ENCODE measurements at regions not wholly inside any gene's neighbourhood (a gene's known extent, or its start where the extent isn't known, plus 50 kb on each side); places are given as distances from the start of the nearest gene placed in this dataset.

- no peaks in the 10 kb centered on the region for H3K4me1 ChIP-seq (ENCODE audit: insufficient read depth)
- no peak overlapping the region for H3K4me3 ChIP-seq (ENCODE audit: low read depth, low read length)
- no peak overlapping the region for H3K27ac ChIP-seq (ENCODE audit: low read depth)
- H3K36me3 ChIP-seq (ENCODE audit: insufficient read depth) = no peaks in the 10 kb centered on the region
- DNase-seq (ENCODE audit: extremely low spot score) = no peak
- 77% methylated on average over 13 of the region's 13 CpGs for WGBS
Measured at GRCh38 chr16:50437769-50438437, 69.1 kb upstream of the BRD7 start.

DNA sequence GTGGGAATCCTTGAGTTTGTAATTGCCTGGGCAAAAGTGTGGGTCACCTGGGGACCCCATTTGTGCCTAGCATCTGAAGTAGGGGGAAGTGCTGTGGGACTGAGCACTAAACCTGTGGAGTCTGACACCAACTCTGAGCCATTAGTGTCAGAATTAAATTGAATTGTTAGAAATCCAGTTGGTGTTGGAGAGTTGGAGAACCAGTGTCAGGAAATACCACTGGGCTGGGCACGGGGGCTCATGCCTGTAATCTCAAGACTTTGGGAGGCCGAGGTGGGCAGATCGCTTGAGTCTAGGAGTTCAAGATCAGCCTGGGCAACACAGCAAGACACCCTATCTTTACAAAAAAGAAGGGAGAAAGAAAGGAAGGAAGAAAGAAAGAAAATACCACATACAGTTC is 67.5 kb upstream of the BRD7 start:
- no peak overlapping the region for H3K27ac ChIP-seq (ENCODE audit: low read depth)
- 89% methylated on average over 3 of the region's 3 CpGs for WGBS

DNA sequence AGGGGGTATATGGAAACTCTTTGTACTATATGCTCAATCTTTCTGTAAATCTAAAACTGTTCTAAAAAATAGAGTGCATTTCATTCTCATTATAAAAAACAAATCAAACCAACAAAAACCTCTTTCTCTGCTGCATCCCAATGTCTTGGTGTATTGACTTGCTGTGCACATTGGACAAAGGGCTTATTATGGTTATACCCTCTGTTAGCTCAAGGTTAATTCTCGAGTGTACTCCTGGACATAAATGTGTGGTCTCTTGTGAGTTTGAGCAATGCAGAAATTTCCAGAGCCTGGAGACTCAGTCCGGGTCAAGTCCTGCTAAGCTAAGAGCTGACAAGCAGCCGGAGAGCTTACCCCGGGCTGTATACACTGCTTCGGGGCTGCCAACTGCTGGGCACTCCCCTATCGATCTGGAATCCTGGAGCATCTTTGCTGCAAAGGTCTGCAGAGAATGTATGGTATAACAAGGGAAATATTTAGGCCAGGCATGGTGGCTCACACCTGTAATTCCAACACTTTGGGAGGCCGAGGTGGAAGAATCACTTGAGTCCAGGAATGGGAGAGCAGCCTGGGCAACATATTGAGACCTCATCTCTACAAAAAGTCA is 66.2 kb upstream of the BRD7 start:
- Histone ChIP-seq H3K36me3 (ENCODE audit: insufficient read depth) (no peaks in the 10 kb centered on the region), H3K4me3 (ENCODE audit: low read depth, low read length) (no peak overlapping the region), H3K27ac (ENCODE audit: low read depth) (no peak overlapping the region), H3K4me1 (ENCODE audit: insufficient read depth) (no peaks in the 10 kb centered on the region)
- 82% methylated on average over 7 of the region's 7 CpGs for WGBS
- DNase-seq (ENCODE audit: extremely low spot score) = no peak

More for the DNA sequence above, 67.5 kb upstream of the BRD7 start:
- no peaks in the 10 kb centered on the region for H3K36me3 ChIP-seq (ENCODE audit: insufficient read depth)
- H3K4me1 ChIP-seq (ENCODE audit: insufficient read depth) = no peaks in the 10 kb centered on the region
- no peak for DNase-seq (ENCODE audit: extremely low spot score)
- no peak overlapping the region for H3K4me3 ChIP-seq (ENCODE audit: low read depth, low read length)

GRCh38 chr16:50430076-50430475 is 61.3 kb upstream of the BRD7 start:
- no peak overlapping the region for H3K27ac ChIP-seq (ENCODE audit: low read depth)
- no peaks in the 10 kb centered on the region for H3K36me3 ChIP-seq (ENCODE audit: insufficient read depth)
- no peak for DNase-seq (ENCODE audit: extremely low spot score)
- WGBS = 74% methylated on average over 3 of the region's 3 CpGs
- H3K4me1 ChIP-seq (ENCODE audit: insufficient read depth) = no peaks in the 10 kb centered on the region
- no peak overlapping the region for H3K4me3 ChIP-seq (ENCODE audit: low read depth, low read length)

GRCh38 chr16:50428742-50429141 is 60.0 kb upstream of the BRD7 start:
- no peak overlapping the region for H3K27ac ChIP-seq (ENCODE audit: low read depth)
- H3K36me3 ChIP-seq (ENCODE audit: insufficient read depth) = no peaks in the 10 kb centered on the region
- DNase-seq (ENCODE audit: extremely low spot score) = no peak
- H3K4me3 ChIP-seq (ENCODE audit: low read depth, low read length) = no peak overlapping the region
- no peaks in the 10 kb centered on the region for H3K4me1 ChIP-seq (ENCODE audit: insufficient read depth)

GRCh38 chr16:50428116-50428515 is 59.3 kb upstream of the BRD7 start:
- no peaks in the 10 kb centered on the region for H3K4me1 ChIP-seq (ENCODE audit: insufficient read depth)
- H3K36me3 ChIP-seq (ENCODE audit: insufficient read depth) = no peaks in the 10 kb centered on the region
- no peak overlapping the region for H3K27ac ChIP-seq (ENCODE audit: low read depth)
- H3K4me3 ChIP-seq (ENCODE audit: low read depth, low read length) = no peak overlapping the region
- 88% methylated on average over 2 of the region's 2 CpGs for WGBS
- no peak for DNase-seq (ENCODE audit: extremely low spot score)

- DNase-seq (ENCODE audit: extremely low spot score) = no peak
- Histone ChIP-seq H3K4me3 (ENCODE audit: low read depth, low read length) (no peak overlapping the region), H3K36me3 (ENCODE audit: insufficient read depth) (no peaks in the 10 kb centered on the region), H3K27ac (ENCODE audit: low read depth) (no peak overlapping the region), H3K4me1 (ENCODE audit: insufficient read depth) (no peaks in the 10 kb centered on the region)
- WGBS = 87% methylated on average over 6 of the region's 6 CpGs
Measured at GRCh38 chr16:50427107-50427506, 58.3 kb upstream of the BRD7 start.

DNA sequence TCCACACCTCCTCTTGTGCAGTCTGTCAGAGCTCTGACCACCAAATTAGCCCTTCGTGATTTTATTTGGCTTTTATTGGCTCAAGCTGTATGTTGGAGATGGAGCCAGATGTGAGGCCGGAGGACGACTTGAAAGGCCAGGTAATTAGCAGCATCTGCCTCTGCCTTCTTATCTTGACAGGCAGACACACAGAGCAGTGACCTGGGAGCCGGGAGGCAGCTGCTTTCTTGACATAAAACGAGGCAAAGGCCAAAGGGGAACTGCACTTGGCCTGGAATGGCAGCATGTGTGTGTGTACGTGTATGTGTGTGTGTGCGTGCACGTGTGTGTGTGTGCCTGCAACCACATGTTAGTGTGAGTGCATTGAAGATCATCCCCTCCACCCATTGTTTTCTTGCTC is 56.9 kb upstream of the BRD7 start:
- no peaks in the 10 kb centered on the region for H3K36me3 ChIP-seq (ENCODE audit: insufficient read depth)
- no peak overlapping the region for H3K27ac ChIP-seq (ENCODE audit: low read depth)
- H3K4me1 ChIP-seq (ENCODE audit: insufficient read depth) = no peaks in the 10 kb centered on the region
- 33% methylated on average over 8 of the region's 8 CpGs for WGBS
- no peak for DNase-seq (ENCODE audit: extremely low spot score)
- no peak overlapping the region for H3K4me3 ChIP-seq (ENCODE audit: low read depth, low read length)

DNA sequence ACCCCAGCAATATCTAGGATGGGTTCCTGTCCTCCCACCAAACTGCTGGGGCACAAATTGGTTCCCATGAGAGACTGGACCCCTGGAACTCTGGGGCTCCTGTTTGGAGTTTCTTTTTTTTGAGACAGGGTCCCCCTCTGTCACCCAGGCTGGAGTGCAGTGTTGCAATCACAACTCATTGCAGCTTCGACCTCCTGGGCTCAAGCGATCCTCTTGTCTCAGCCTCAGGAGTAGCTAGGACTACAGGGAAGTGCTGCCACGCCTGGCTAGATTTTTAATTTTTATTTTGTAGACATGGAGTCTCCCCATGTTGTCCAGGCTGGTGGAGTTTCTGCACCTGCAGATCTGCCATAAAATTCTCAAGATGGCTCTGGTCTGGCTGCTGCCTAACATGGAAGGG is 56.3 kb upstream of the BRD7 start:
- Histone ChIP-seq H3K4me3 (ENCODE audit: low read depth, low read length) (no peak overlapping the region), H3K36me3 (ENCODE audit: insufficient read depth) (no peaks in the 10 kb centered on the region), H3K27ac (ENCODE audit: low read depth) (no peak overlapping the region), H3K4me1 (ENCODE audit: insufficient read depth) (no peaks in the 10 kb centered on the region)
- WGBS = 83% methylated on average over 3 of the region's 3 CpGs
- no peak for DNase-seq (ENCODE audit: extremely low spot score)

- H3K27ac ChIP-seq (ENCODE audit: low read depth) = no peak overlapping the region
- H3K4me1 ChIP-seq (ENCODE audit: insufficient read depth) = no peaks in the 10 kb centered on the region
- H3K4me3 ChIP-seq (ENCODE audit: low read depth, low read length) = no peak overlapping the region
- WGBS = 85% methylated on average over 1 of the region's 1 CpG
- no peaks in the 10 kb centered on the region for H3K36me3 ChIP-seq (ENCODE audit: insufficient read depth)
- DNase-seq (ENCODE audit: extremely low spot score) = no peak
Measured at GRCh38 chr16:50422926-50423325, 54.1 kb upstream of the BRD7 start.

GRCh38 chr16:50419116-50419515 is 50.3 kb upstream of the BRD7 start:
- H3K4me3 ChIP-seq (ENCODE audit: low read depth, low read length) = no peak overlapping the region
- no peak for DNase-seq (ENCODE audit: extremely low spot score)
- H3K4me1 ChIP-seq (ENCODE audit: insufficient read depth) = no peaks in the 10 kb centered on the region
- H3K36me3 ChIP-seq (ENCODE audit: insufficient read depth) = no peaks in the 10 kb centered on the region
- H3K27ac ChIP-seq (ENCODE audit: low read depth) = no peak overlapping the region
